Hepatocyte (in vitro differentiated cells): ENCODE measurements at regions not wholly inside any gene's neighbourhood (a gene's known extent, or its start where the extent isn't known, plus 50 kb on each side); places are given as distances from the start of the nearest gene placed in this dataset.

Experiments used
- DNase-seq: peaks from one replicate; pipeline ENCODE4 v3.0.0-alpha.2; 2016; ENCODE audit warnings: low spot score
- H2AFZ ChIP-seq: fragments of 200-600 bp; sonication (generic); 2 replicates; pipeline ENCODE4 v1.6.0; 2016; ENCODE audit warnings: antibody characterized with exemption, mild to moderate bottlenecking
- H3K27ac ChIP-seq: fragments of 200-600 bp; sonication (generic); 2 replicates; pipeline ENCODE4 v1.5.1; 2016; ENCODE audit warnings: mild to moderate bottlenecking
- H3K27me3 ChIP-seq: fragments of 200-600 bp; sonication (generic); 2 replicates; pipeline ENCODE4 v1.6.1; 2016
- H3K36me3 ChIP-seq: fragments of 200-600 bp; sonication (generic); replicated peaks from 2 replicates; pipeline ENCODE4 v1.5.1; 2016; ENCODE audit warnings: low read depth; ENCODE audit not compliant: insufficient read depth
- H3K4me1 ChIP-seq: fragments of 200-600 bp; sonication (generic); 2 replicates; pipeline ENCODE4 v1.5.1; 2016; ENCODE audit warnings: mild to moderate bottlenecking, moderate library complexity; ENCODE audit not compliant: insufficient read depth
- H3K4me2 ChIP-seq: fragments of 200-600 bp; sonication (generic); 2 replicates; pipeline ENCODE4 v1.6.0; 2016
- H3K4me3 ChIP-seq: fragments of 200-600 bp; sonication (generic); 2 replicates; pipeline ENCODE4 v1.5.1; 2016; ENCODE audit warnings: mild to moderate bottlenecking
- H3K79me2 ChIP-seq: fragments of 200-600 bp; sonication (generic); 2 replicates; pipeline ENCODE4 v1.6.0; 2017; ENCODE audit warnings: mild to moderate bottlenecking
- H3K9me2 ChIP-seq: fragments of 200-600 bp; sonication (generic); replicated peaks from 2 replicates; pipeline ENCODE4 v1.6.0; 2017; ENCODE audit warnings: mild to moderate bottlenecking; ENCODE audit not compliant: insufficient read depth
- H3K9me3 ChIP-seq: fragments of 200-600 bp; sonication (generic); 2 replicates; pipeline ENCODE4 v1.5.1; 2016; ENCODE audit warnings: low read depth, mild to moderate bottlenecking
- H4K20me1 ChIP-seq: fragments of 200-600 bp; sonication (generic); 2 replicates; pipeline ENCODE4 v1.6.0; 2016; ENCODE audit warnings: mild to moderate bottlenecking; ENCODE audit not compliant: insufficient read depth, poor library complexity, severe bottlenecking
- CTCF ChIP-seq: fragments of 200-600 bp; sonication (generic); IDR thresholded peaks from 2 replicates; pipeline ENCODE4 v1.5.1; 2016; ENCODE audit warnings: antibody characterized with exemption, mild to moderate bottlenecking; ENCODE audit not compliant: poor library complexity
- EZH2 ChIP-seq: fragments of 200-600 bp; sonication (generic); IDR thresholded peaks from 2 replicates; pipeline ENCODE4 v1.6.1; 2016; ENCODE audit warnings: antibody characterized with exemption, mild to moderate bottlenecking, borderline replicate concordance
- EZH2phosphoT487 ChIP-seq: fragments of 200-600 bp; sonication (generic); IDR thresholded peaks from one replicate; pipeline ENCODE4 v1.6.1; 2018; ENCODE audit warnings: antibody characterized with exemption, mild to moderate bottlenecking, low read depth, moderate library complexity; ENCODE audit not compliant: unreplicated experiment, severe bottlenecking
- WGBS: methylation state at CpG from one replicate; pipeline ENCODE4 v1.1.6; 2016; ENCODE audit warnings: low lambda C conversion rate; ENCODE audit errors: missing lambda C conversion rate; 5-methylcytosine and 5-hydroxymethylcytosine counted together

GRCh38 chr2:4415810-4416413 lies 712.5 kb downstream of the DCDC2C start:
- DNase-seq = no peak
- H4K20me1 ChIP-seq = no peaks in the 10 kb centered on the region
- no peak overlapping the region for H3K4me2 ChIP-seq
- H3K27ac ChIP-seq = no peak overlapping the region
- H2AFZ ChIP-seq = no peak overlapping the region
- 97% methylated on average over 1 of the region's 1 CpG for WGBS
- H3K79me2 ChIP-seq = no peaks in the 10 kb centered on the region
- TF ChIP-seq EZH2 = no peak
- no peak for TF ChIP-seq CTCF
- TF ChIP-seq EZH2phosphoT487 = no peak
- H3K27me3 ChIP-seq = no peaks in the 10 kb centered on the region
- H3K4me3 ChIP-seq = no peak overlapping the region
- H3K9me3 ChIP-seq = no peaks in the 10 kb centered on the region
- H3K4me1 ChIP-seq = no peaks in the 10 kb centered on the region
- H3K9me2 ChIP-seq = no peaks in the 10 kb centered on the region
- no peaks in the 10 kb centered on the region for H3K36me3 ChIP-seq

GRCh38 chr2:4416431-4416830 lies 713.1 kb downstream of the DCDC2C start:
- WGBS = 93% methylated on average over 4 of the region's 4 CpGs
- Histone ChIP-seq H3K79me2 (no peaks in the 10 kb centered on the region), H3K9me3 (no peaks in the 10 kb centered on the region), H3K4me2 (no peak overlapping the region), H3K9me2 (no peaks in the 10 kb centered on the region), H3K4me3 (no peak overlapping the region), H3K27me3 (no peaks in the 10 kb centered on the region), H4K20me1 (no peaks in the 10 kb centered on the region), H2AFZ (no peak overlapping the region), H3K27ac (no peak overlapping the region), H3K36me3 (no peaks in the 10 kb centered on the region), H3K4me1 (no peaks in the 10 kb centered on the region)
- TF ChIP-seq EZH2 (no peak), EZH2phosphoT487 (no peak), CTCF (no peak)
- DNase-seq = no peak

- TF ChIP-seq EZH2phosphoT487 (no peak), CTCF (no peak), EZH2 (no peak)
- no peaks in the 10 kb centered on the region for H3K9me2 ChIP-seq
- H3K79me2 ChIP-seq = no peaks in the 10 kb centered on the region
- H3K4me2 ChIP-seq = no peak overlapping the region
- H3K27me3 ChIP-seq = no peaks in the 10 kb centered on the region
- H3K27ac ChIP-seq = no peak overlapping the region
- DNase-seq = no peak
- no peaks in the 10 kb centered on the region for H3K4me1 ChIP-seq
- no peaks in the 10 kb centered on the region for H4K20me1 ChIP-seq
- no peak overlapping the region for H3K4me3 ChIP-seq
- H2AFZ ChIP-seq = no peak overlapping the region
- H3K9me3 ChIP-seq = no peaks in the 10 kb centered on the region
- WGBS = 92% methylated on average over 6 of the region's 6 CpGs
- no peaks in the 10 kb centered on the region for H3K36me3 ChIP-seq
These were observed 714.4 kb downstream of the DCDC2C start for GRCh38 chr2:4417771-4418170.

- no peaks in the 10 kb centered on the region for H3K79me2 ChIP-seq
- no peaks in the 10 kb centered on the region for H4K20me1 ChIP-seq
- H3K4me3 ChIP-seq = no peak overlapping the region
- H3K9me2 ChIP-seq = no peaks in the 10 kb centered on the region
- no peak overlapping the region for H2AFZ ChIP-seq
- no peaks in the 10 kb centered on the region for H3K27me3 ChIP-seq
- no peak for DNase-seq
- TF ChIP-seq EZH2 (no peak), EZH2phosphoT487 (no peak), CTCF (no peak)
- H3K36me3 ChIP-seq = no peaks in the 10 kb centered on the region
- WGBS = 58% methylated on average over 3 of the region's 3 CpGs
- no peaks in the 10 kb centered on the region for H3K9me3 ChIP-seq
- no peak overlapping the region for H3K4me2 ChIP-seq
- H3K27ac ChIP-seq = no peak overlapping the region
- no peaks in the 10 kb centered on the region for H3K4me1 ChIP-seq
These were observed 716.7 kb downstream of the DCDC2C start for GRCh38 chr2:4420032-4420431.
